GM18858 (cell line): ENCODE measurements at regions not wholly inside any gene's neighbourhood (a gene's known extent, or its start where the extent isn't known, plus 50 kb on each side); places are given as distances from the start of the nearest gene placed in this dataset.

ENCODE experiments used
- ATAC-seq: cut with Tn5 transposase; IDR thresholded peaks from one replicate; pipeline ENCODE4 v1.9.1; 2021; ENCODE audit not compliant: unreplicated experiment

- ATAC-seq: peak; percentile 92
These were observed 230.2 kb upstream of the CD96 start for GRCh38 chr3:111311709-111312235.

GRCh38 chr3:111314181-111314873 is 227.7 kb upstream of the CD96 start:
- no peak for ATAC-seq

DNA sequence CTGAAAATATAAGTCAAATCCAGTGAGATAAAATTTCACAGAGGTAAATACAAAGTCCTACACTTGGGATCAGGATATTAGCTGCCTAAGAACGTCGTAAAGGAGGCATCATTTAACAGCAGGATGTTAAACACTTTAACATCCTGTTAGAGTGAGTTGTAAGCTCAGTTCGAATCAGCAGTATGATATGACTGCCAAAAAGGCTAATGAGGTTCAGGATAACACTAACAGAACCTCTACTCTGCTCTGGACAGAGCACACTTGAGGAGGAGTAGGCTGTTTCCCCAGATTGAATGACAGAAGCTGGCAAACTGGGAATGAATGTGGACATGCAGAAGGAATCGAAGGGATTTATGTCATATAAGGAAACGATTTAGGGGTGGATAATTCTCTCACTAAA is 227.1 kb upstream of the CD96 start:
- ATAC-seq: no peak

DNA sequence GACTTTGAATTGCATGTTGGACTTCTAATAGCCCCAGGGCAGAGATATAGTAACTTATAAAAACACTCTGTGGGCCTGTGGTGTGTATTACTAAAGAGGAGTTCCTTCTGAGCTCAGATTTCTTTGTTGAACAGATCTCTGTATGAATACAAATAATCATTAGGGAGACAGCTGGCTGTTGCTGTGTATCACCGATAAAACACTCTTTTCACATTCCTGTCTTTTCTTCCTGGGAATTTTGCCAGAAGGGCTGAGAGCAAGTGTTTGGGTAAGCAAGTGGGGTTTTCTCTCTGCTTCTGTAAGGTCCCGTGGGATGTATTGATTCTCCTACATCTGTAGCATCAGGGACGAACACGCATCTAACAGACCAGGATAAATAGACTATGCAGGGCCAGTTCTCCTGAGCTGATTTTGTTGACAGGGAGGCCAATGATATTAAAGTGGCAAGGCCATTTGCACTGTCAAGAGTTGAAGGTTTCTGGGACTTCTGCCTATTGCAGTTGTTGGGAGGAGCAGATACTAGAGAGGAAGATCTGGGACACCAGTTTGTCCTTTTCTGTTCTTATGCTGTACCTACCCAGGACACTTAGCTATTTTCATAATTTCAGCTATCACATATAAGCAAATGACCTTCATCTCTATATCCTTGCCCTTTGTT is 225.9 kb upstream of the CD96 start:
- no peak for ATAC-seq

- ATAC-seq: no peak
These were observed 223.7 kb upstream of the CD96 start for GRCh38 chr3:111318289-111318688.

GRCh38 chr3:111319598-111319997 is 222.4 kb upstream of the CD96 start:
- no peak for ATAC-seq

- ATAC-seq: no peak
These were observed 220.2 kb upstream of the CD96 start for GRCh38 chr3:111321786-111322185.

DNA sequence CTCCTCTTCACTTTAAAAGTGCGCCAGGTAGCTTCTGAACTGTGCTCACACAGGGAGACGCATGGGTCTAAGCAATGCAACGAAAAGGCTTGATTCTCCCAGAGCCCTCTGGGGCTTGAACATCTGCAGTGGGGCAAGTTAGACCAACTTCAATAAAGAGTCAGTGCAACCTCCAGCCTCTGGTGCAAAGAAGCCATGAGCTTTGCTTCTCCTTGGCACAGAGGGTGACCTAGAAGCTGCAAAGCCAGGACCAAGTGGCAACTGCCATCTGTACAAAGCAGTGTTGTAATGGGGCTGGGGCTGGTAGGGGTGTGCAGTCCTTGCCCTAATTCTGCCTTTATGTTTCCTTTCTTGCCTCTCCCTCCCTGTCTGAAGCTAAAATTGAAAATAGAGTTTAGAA is 219.0 kb upstream of the CD96 start:
- ATAC-seq: no peak

- ATAC-seq: no peak
These were observed 217.8 kb upstream of the CD96 start for GRCh38 chr3:111324151-111324550.

- ATAC-seq: peak; percentile 56
These were observed 217.4 kb upstream of the CD96 start for GRCh38 chr3:111324645-111325044.

- ATAC-seq: no peak
These were observed 216.8 kb upstream of the CD96 start for GRCh38 chr3:111325160-111325718.

DNA sequence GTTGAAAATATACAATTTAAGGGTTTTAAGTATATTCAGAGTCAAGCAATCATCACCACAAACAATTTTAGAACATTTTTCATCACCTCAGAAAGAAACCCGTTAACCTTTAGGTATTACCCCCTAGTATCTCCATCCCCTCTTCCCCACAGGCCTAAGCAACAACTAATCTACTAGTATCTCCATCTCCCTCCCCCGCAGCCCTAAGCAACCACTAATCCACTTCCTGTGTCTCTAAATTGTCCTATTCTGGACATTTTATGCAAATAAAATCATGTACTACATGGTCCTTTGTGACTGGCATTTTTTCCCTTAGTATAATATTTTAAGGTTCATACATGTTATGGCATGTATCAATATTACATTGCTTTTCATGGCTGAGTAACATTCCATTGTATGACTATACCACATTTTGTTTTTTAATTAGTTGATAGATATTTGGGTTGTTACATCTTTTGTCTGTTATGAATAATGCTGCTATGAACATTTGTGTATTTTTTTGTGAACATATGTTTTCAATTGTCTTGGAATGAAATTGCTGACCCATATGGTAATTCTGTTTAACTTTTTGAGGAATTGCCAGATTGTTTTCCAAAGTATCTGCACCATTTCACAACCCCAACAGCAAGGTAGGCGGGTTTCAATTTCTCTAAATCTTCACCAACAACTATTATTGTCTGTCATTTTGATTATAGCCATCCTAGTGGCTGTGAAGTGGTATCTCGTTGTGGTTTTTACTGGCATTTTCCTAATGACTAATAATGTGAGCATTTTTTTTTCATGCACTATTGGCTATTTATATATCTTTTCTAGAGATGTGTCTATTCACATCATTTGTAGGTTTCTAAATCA is 215.6 kb upstream of the CD96 start:
- no peak for ATAC-seq

GRCh38 chr3:111331306-111331705 is 210.7 kb upstream of the CD96 start:
- no peak for ATAC-seq

GRCh38 chr3:111331912-111332311 is 210.1 kb upstream of the CD96 start:
- ATAC-seq: no peak

DNA sequence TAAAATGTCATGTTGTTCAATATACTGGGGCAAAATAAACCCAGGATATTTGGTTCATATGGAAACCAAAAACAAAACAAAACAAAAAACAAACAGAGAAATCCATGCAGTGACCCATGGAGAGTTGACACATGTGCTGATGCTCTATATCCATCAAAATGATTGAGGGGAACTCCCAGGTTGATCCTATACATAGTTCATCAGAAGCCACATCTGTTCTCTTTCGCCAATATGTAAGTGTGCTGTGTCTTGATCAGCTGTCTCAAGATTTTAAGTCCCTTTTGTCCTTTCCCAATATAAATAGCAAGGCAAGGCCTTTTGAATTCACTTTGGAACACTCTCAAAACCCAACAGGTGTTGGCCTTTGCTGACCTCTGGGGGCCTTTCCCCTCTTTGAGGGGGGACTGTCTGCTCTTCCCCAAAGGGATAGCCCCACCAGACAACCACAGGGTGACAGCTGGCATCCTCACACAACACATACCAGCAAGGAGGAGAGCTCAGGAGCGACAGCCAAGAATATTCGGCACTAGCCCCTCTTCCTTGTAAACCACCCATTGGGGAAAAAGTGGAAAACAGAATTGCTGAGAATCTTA is 209.4 kb upstream of the CD96 start:
- no peak for ATAC-seq

- no peak for ATAC-seq
These were observed 208.4 kb upstream of the CD96 start for GRCh38 chr3:111333642-111334041.

DNA sequence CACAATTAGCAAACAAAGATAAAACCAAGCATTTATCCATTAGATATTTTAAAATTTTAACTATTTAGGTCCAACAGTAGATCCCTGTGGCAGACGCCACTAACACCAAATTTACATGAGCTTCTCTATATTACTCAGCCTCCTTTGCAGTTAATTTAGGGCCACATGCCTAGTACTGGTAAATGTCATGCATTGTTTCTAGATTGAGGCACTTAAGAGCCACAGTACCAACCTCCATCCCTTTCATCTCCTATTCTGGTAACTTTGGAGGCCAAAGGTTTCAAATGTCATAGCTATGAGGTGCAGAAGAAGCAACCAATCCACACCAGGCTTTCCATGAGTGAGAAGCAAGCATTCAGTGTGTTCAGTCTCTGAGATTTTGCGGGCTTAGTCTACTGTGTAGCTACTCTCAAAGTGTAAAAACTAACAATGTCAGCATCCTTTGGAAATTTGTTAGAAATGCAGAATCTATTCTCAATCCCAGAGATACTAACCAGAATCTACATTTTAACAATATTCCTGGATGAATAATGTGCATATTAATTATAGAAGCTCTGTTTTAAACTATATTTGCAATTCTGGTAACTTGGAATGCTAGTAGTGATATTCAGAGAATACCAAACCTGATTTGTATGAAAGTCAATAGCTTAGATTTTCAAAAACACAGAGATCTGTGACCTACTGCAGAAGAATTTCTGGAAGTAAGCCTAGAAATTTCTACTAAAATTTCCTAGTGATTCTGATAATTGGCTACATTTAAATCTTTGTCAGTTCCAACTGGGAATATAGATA is 206.3 kb upstream of the CD96 start:
- ATAC-seq: peak; percentile 52

DNA sequence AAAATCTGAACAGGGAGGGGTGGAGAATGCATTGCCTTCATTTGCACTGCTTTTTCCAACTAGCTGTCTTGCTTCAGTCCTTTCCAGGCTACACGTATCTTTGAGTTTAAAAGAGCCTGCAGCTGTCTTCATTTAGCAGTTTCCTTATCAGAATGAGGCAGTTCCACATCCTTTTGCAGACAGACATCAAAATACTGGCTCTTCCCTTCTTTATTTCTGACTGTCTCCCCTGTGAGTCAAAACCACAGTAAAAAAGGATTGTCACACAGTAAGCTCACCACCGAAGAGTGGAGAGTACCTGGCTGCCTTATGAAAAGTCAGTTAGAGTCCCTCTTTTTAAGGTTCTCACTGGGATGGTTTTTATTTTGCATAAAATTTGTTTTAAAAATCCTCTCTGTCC is 205.5 kb upstream of the CD96 start:
- ATAC-seq: no peak

GRCh38 chr3:111338059-111338698 is 203.8 kb upstream of the CD96 start:
- ATAC-seq: peak; percentile 42

DNA sequence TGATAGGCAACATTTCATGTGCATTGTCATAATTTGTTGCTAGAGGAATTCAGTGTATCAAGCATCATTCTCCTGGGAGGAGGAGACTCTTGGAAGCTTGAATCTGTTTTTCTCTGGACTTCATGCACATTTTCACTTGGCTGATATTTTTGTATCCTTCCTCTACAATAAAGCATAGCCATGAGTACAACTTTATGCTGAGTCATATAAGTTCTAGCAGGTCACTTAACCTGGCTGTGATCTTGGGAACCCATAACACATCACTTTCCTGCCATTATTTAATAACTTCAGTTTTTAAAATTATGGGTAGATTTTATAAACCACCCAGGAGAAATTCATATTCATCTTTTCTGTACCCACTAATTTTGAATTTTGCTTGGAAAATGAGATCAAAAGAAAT is 203.0 kb upstream of the CD96 start:
- ATAC-seq: no peak
